IPS-15b (cell line): ENCODE measurements at regions not wholly inside any gene's neighbourhood (a gene's known extent, or its start where the extent isn't known, plus 50 kb on each side); places are given as distances from the start of the nearest gene placed in this dataset.

Experiments
- H3K27me3 ChIP-seq: one replicate; pipeline ENCODE4 v1.6.1; 2013; ENCODE audit warnings: low read length; ENCODE audit not compliant: control insufficient read depth, insufficient read depth
- H3K36me3 ChIP-seq: one replicate; pipeline ENCODE4 v1.6.1; 2013; ENCODE audit warnings: low read length; ENCODE audit not compliant: control insufficient read depth, insufficient read depth
- H3K4me1 ChIP-seq: one replicate; pipeline ENCODE4 v1.6.1; 2013; ENCODE audit warnings: mild to moderate bottlenecking, low read length; ENCODE audit not compliant: control insufficient read depth, insufficient read depth
- H3K4me3 ChIP-seq: one replicate; pipeline ENCODE4 v1.5.1; 2013; ENCODE audit warnings: low read depth, low read length
- H3K9ac ChIP-seq: one replicate; pipeline ENCODE4 v1.6.1; 2013; ENCODE audit warnings: low read depth, mild to moderate bottlenecking, low read length
- H3K9me3 ChIP-seq: one replicate; pipeline ENCODE4 v1.6.1; 2013; ENCODE audit warnings: mild to moderate bottlenecking, low read length; ENCODE audit not compliant: control insufficient read depth, insufficient read depth

GRCh38 chr21:35135481-35135880 lies 86.4 kb upstream of the RUNX1 start:
- Histone ChIP-seq H3K36me3 (no peaks in the 10 kb centered on the region), H3K27me3 (no peaks in the 10 kb centered on the region), H3K9me3 (no peaks in the 10 kb centered on the region), H3K4me1 (no peaks in the 10 kb centered on the region), H3K4me3 (no peak overlapping the region), H3K9ac (no peak overlapping the region)

- Histone ChIP-seq H3K27me3 (no peaks in the 10 kb centered on the region), H3K9ac (no peak overlapping the region), H3K4me1 (no peaks in the 10 kb centered on the region), H3K36me3 (no peaks in the 10 kb centered on the region), H3K9me3 (no peaks in the 10 kb centered on the region), H3K4me3 (no peak overlapping the region)
Measured at GRCh38 chr21:35134309-35134708, 85.2 kb upstream of the RUNX1 start.

GRCh38 chr21:35128536-35128935 lies 79.4 kb upstream of the RUNX1 start:
- H3K27me3 ChIP-seq, result no peaks in the 10 kb centered on the region
- H3K36me3 ChIP-seq, result no peaks in the 10 kb centered on the region
- H3K9me3 ChIP-seq, result no peaks in the 10 kb centered on the region
- H3K9ac ChIP-seq, result no peak overlapping the region
- no peak overlapping the region for H3K4me3 ChIP-seq
- no peaks in the 10 kb centered on the region for H3K4me1 ChIP-seq

- H3K27me3 ChIP-seq, result no peaks in the 10 kb centered on the region
- no peaks in the 10 kb centered on the region for H3K9me3 ChIP-seq
- no peaks in the 10 kb centered on the region for H3K4me1 ChIP-seq
- H3K9ac ChIP-seq, result no peak overlapping the region
- H3K4me3 ChIP-seq, result no peak overlapping the region
- no peaks in the 10 kb centered on the region for H3K36me3 ChIP-seq
Measured at GRCh38 chr21:35127851-35128250, 78.7 kb upstream of the RUNX1 start.

- H3K27me3 ChIP-seq, result no peaks in the 10 kb centered on the region
- no peaks in the 10 kb centered on the region for H3K4me1 ChIP-seq
- no peaks in the 10 kb centered on the region for H3K9me3 ChIP-seq
Measured at GRCh38 chr21:35127026-35127425, 77.9 kb upstream of the RUNX1 start.

GRCh38 chr21:35120631-35121180 lies 71.6 kb upstream of the RUNX1 start:
- Histone ChIP-seq H3K4me1 (no peaks in the 10 kb centered on the region), H3K9ac (no peak overlapping the region), H3K4me3 (no peak overlapping the region), H3K36me3 (no peaks in the 10 kb centered on the region), H3K27me3 (no peaks in the 10 kb centered on the region), H3K9me3 (no peaks in the 10 kb centered on the region)

More at GRCh38 chr21:35127026-35127425, 77.9 kb upstream of the RUNX1 start:
- Histone ChIP-seq H3K9ac (no peak overlapping the region), H3K4me3 (no peak overlapping the region), H3K36me3 (no peaks in the 10 kb centered on the region)

- H3K4me3 ChIP-seq, result no peak overlapping the region
- no peaks in the 10 kb centered on the region for H3K27me3 ChIP-seq
- H3K9me3 ChIP-seq, result no peaks in the 10 kb centered on the region
- no peaks in the 10 kb centered on the region for H3K36me3 ChIP-seq
- H3K9ac ChIP-seq, result no peak overlapping the region
- H3K4me1 ChIP-seq, result no peaks in the 10 kb centered on the region
Measured at GRCh38 chr21:35119501-35120047, 70.5 kb upstream of the RUNX1 start.

- Histone ChIP-seq H3K9me3 (no peaks in the 10 kb centered on the region), H3K36me3 (no peaks in the 10 kb centered on the region), H3K27me3 (no peaks in the 10 kb centered on the region), H3K4me3 (no peak overlapping the region), H3K4me1 (no peaks in the 10 kb centered on the region), H3K9ac (no peak overlapping the region)
Measured at GRCh38 chr21:35116777-35117176, 67.7 kb upstream of the RUNX1 start.

- H3K9me3 ChIP-seq, result no peaks in the 10 kb centered on the region
- no peaks in the 10 kb centered on the region for H3K4me1 ChIP-seq
- no peaks in the 10 kb centered on the region for H3K36me3 ChIP-seq
- H3K27me3 ChIP-seq, result no peaks in the 10 kb centered on the region
- no peak overlapping the region for H3K9ac ChIP-seq
- no peak overlapping the region for H3K4me3 ChIP-seq
Measured at GRCh38 chr21:35113064-35113463, 64.0 kb upstream of the RUNX1 start.

- no peak overlapping the region for H3K4me3 ChIP-seq
- H3K9ac ChIP-seq, result no peak overlapping the region
- no peaks in the 10 kb centered on the region for H3K36me3 ChIP-seq
- no peaks in the 10 kb centered on the region for H3K27me3 ChIP-seq
- H3K4me1 ChIP-seq, result no peaks in the 10 kb centered on the region
- H3K9me3 ChIP-seq, result no peaks in the 10 kb centered on the region
Measured at GRCh38 chr21:35111321-35111930, 62.3 kb upstream of the RUNX1 start.

GRCh38 chr21:35108887-35109286 lies 59.8 kb upstream of the RUNX1 start:
- Histone ChIP-seq H3K27me3 (no peaks in the 10 kb centered on the region), H3K36me3 (no peaks in the 10 kb centered on the region), H3K9me3 (no peaks in the 10 kb centered on the region), H3K4me1 (no peaks in the 10 kb centered on the region), H3K9ac (no peak overlapping the region), H3K4me3 (no peak overlapping the region)

- no peak overlapping the region for H3K9ac ChIP-seq
- H3K4me3 ChIP-seq, result no peak overlapping the region
- H3K4me1 ChIP-seq, result no peaks in the 10 kb centered on the region
- H3K36me3 ChIP-seq, result no peaks in the 10 kb centered on the region
- H3K9me3 ChIP-seq, result no peaks in the 10 kb centered on the region
- H3K27me3 ChIP-seq, result no peaks in the 10 kb centered on the region
Measured at GRCh38 chr21:35107520-35107919, 58.4 kb upstream of the RUNX1 start.
